ENCODE measurements at regions not wholly inside any gene's neighbourhood (a gene's known extent, or its start where the extent isn't known, plus 50 kb on each side); places are given as distances from the start of the nearest gene placed in this dataset.

GRCh38 chr5:148952097-148952867 lies 110.6 kb downstream of the SH3TC2 start:
- TF ChIP-seq CTCF (IDR thresholded peaks at IDR 0.05) (no peak), EP300 (IDR thresholded peaks at IDR 0.05) (no peak), POLR2AphosphoS5 (IDR thresholded peaks at IDR 0.05) (no peak)

Measured in esophagus muscularis mucosa (tissue), 4 donors.